ENCODE measurements at regions not wholly inside any gene's neighbourhood (a gene's known extent, or its start where the extent isn't known, plus 50 kb on each side); places are given as distances from the start of the nearest gene placed in this dataset.

DNA sequence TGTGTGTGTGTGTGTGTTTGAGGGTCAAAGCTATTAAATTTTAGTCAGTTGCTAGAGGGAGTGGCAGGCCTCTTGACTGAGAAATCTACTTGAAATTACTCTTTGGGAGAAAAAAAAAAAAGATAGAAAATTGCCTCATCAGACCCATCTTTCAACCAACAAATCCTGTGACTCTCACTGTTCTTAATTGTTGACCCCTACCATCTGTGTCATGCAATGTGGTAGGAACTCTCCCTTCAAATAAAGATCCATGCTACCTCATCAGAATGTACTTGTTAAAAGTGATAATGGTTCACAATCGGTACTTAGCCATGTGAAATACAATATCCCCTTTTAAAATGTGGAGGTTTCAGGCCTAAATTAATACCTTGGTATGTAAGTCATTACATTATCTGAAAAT, 670.8 kb upstream of the FANCL start:
- DNase-seq (ENCODE audit: low spot score) = no peak

DNA sequence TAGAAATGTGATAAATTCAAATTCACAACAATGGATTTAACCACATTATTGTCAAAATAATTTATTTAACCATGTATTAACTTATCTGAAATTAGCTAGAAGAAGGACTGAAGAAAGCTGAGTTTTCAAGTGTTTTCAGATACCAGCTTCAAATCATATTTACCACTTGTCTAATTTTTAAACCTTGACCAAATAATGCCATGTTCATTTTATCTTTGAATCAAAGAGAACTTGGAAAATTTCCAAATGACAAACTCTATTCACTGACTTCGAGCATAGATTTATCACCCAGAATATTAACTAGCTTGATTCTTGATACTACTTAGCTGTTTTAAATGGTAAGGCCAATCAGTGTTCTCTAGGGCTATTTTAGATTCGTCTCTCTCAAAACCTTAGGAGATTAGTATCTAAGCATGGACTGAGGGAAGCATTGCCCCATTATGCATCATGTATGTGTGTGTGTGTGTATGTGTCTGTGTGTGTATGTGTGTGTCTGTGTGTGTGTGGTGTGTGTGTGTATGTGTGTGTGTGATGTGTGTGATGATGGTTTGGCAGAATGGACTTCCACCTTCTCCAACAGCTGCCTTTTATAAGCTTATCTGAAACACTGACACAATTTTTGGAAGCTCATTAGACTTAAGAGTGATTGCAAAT, 667.5 kb upstream of the FANCL start:
- DNase-seq (ENCODE audit: low spot score) = no peak

DNA sequence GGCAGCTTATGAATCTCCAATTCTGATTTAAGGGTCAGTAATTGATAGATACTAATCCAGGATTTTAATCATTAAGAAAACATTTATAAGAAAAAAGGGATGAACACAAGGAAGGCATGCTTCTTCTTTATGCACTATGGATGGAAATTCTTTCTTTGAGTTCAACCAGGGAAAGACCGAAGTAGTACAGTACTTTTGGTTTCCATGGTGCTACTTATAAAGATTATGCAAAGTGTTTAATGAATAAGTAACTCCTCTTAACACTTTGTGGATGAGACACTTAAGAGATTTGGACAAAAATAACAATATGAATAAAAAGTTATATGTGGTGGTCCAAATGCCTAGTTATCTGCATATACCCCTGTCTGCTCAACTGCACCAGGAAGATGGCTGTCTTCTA, 666.5 kb upstream of the FANCL start:
- no peak for DNase-seq (ENCODE audit: low spot score)

GRCh38 chr2:58906081-58906645, 665.0 kb upstream of the FANCL start:
- no peak for DNase-seq (ENCODE audit: low spot score)

GRCh38 chr2:58904095-58904494, 663.0 kb upstream of the FANCL start:
- DNase-seq (ENCODE audit: low spot score) = no peak

DNA sequence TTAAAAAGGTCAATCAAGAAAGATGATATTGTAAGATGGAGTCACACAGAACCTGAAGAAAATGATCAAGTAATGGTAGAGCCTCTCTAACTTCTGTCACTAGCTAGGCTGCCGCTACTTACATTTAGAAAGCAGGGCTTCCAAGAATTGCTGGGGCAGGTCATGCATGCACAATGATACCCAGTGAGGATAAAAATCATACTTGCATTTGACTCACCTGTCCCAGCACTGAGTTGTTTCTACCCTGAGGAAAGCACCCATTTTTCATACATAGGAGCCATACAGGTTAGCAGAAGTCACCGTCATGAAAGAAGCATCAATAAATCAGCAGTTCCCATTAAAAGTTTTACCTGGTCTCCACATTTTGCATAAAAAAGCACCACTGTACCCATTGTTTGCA, 662.3 kb upstream of the FANCL start:
- DNase-seq (ENCODE audit: low spot score) = no peak

- DNase-seq (ENCODE audit: low spot score) = no peak
Measured at GRCh38 chr2:58900246-58901027, 659.3 kb upstream of the FANCL start.

DNA sequence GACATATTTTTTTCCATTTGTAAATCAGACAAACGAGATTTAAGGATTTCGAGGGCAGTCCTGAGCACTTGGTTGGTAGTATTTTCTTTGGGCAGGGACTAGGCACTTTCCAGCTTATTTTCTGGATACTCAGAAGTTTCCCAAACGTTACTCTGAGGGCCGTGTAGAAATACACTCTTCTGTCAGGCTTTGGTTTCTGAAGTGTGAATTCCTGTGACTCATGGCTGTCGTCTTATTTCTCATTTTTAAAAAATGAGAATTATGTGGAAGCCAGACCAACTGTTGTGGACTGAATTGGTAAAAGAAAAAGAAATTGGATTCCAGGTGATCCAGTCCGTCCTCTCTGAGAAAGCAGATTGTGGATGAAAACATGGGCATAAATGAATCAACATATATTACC, 658.6 kb upstream of the FANCL start:
- DNase-seq (ENCODE audit: low spot score) = no peak

DNA sequence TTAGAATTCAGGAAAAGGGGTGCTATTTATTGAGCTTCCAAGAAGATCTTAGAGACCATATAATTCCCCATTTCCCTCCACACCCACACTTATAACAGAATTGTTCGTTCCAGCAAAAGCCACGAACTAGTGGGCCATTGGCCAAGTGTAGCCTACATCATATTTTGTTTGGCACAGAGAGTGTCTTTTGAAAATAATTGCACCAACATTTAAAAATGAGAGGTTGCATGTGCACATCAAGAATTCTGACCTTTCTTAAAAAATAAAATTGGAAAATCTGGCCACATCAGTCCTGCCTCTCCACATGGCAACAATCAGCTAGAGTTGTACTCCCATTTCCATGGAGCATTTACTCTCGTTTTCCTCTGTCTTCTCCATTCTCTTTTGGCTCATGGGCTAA, 655.5 kb upstream of the FANCL start:
- no peak for DNase-seq (ENCODE audit: low spot score)

DNA sequence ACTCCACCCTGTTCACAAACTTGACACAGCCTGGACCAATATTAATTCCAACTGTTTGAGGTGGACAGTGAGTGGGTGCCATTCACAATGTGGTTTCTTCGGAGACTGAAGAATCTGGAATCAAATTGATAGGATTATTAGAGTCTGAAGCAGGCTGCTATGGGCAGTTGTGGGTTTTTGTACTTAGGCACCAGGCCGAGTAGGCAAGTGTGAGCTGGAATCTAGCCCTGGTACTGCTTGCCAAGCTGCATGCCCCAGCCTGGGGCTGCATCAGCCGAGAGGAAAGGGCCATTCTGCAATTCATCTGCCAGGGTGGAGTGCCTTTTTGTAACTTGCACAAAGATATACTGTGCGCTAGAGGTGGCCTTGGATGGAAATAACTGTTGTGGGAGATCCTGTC, 654.7 kb upstream of the FANCL start:
- peak; percentile 20 for DNase-seq (ENCODE audit: low spot score)

GRCh38 chr2:58893656-58894351, 652.7 kb upstream of the FANCL start:
- DNase-seq (ENCODE audit: low spot score) = peak; percentile 56

GRCh38 chr2:58891828-58892377, 650.8 kb upstream of the FANCL start:
- no peak for DNase-seq (ENCODE audit: low spot score)

GRCh38 chr2:58890865-58891525, 649.9 kb upstream of the FANCL start:
- no peak for DNase-seq (ENCODE audit: low spot score)

- no peak for DNase-seq (ENCODE audit: low spot score)
Measured at GRCh38 chr2:58886009-58886408, 644.9 kb upstream of the FANCL start.

DNA sequence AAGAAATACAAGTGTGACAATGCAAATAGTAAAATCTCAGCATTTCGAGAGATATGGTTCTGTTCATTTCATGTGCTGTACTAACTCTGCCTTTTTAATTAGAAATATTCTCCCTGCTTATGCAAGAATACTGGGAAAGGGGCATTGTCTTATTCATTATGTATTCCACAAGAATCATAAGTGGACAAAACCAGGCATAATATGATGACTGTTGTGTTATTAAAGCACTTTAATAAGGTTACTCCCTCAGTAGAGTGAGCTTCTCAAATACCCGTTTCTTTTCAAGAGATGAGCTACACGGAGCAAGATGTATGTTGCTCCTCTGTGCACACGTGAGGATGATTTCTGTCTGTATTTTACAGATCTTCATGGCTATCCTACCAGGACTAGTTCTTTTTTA, 638.7 kb upstream of the FANCL start:
- DNase-seq (ENCODE audit: low spot score) = no peak

- no peak for DNase-seq (ENCODE audit: low spot score)
Measured at GRCh38 chr2:58878778-58879177, 637.7 kb upstream of the FANCL start.

GRCh38 chr2:58876126-58876525, 635.0 kb upstream of the FANCL start:
- no peak for DNase-seq (ENCODE audit: low spot score)

GRCh38 chr2:58875436-58875835, 634.3 kb upstream of the FANCL start:
- no peak for DNase-seq (ENCODE audit: low spot score)

DNA sequence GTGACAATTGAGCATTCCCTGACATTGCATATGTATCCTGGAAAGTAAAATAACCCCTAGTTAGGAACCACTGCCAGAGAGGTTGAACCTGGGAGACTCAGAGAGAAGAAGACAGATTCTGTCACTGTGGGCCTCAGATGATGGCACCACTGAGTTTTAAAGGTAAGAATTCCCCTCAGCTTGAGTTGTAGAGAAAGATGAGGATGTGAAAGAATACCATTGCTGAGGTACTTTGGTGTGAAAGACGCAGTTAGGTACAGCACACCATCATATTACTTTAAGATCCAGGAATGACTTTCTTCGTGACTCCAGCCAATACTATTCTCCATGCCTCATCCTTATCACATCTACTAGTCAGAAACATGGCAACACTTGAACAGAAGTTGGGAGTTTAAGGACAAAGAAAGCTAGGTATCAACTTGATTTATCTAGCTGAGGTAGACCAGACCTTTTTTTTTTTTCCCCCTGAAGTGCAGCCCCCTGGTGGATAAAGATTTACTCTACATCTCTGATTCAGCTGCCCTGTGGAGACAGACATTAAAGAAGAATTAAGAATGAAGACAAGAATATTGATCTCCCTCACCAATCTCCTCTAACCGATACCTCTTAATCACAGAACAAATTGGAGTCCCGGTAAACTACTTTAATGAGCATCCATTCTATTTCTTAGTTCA, 630.5 kb upstream of the FANCL start:
- no peak for DNase-seq (ENCODE audit: low spot score)

- no peak for DNase-seq (ENCODE audit: low spot score)
Measured at GRCh38 chr2:58870704-58871103, 629.6 kb upstream of the FANCL start.

DNA sequence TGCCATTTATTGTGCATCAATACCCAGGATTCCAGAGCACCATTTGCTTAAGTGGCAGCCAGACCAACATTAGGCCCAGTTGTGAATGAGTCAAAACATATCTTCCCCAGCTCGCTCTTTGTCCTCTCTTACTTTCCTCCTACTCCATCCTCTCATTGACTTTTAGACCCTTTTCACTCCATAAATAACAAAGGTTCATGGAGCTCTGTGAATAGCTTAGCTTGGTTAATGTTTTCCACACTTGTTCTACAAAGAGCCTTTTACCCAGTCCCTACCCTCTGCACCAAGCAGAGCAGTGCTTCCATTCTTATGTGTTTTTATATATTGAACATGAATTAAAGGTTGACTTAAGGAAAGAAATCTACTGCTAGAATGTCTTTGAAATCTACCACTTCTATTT, 625.8 kb upstream of the FANCL start:
- DNase-seq (ENCODE audit: low spot score) = no peak
